ENCODE measurements at regions not wholly inside any gene's neighbourhood (a gene's known extent, or its start where the extent isn't known, plus 50 kb on each side); places are given as distances from the start of the nearest gene placed in this dataset.

- TF ChIP-seq, protein P1, sequence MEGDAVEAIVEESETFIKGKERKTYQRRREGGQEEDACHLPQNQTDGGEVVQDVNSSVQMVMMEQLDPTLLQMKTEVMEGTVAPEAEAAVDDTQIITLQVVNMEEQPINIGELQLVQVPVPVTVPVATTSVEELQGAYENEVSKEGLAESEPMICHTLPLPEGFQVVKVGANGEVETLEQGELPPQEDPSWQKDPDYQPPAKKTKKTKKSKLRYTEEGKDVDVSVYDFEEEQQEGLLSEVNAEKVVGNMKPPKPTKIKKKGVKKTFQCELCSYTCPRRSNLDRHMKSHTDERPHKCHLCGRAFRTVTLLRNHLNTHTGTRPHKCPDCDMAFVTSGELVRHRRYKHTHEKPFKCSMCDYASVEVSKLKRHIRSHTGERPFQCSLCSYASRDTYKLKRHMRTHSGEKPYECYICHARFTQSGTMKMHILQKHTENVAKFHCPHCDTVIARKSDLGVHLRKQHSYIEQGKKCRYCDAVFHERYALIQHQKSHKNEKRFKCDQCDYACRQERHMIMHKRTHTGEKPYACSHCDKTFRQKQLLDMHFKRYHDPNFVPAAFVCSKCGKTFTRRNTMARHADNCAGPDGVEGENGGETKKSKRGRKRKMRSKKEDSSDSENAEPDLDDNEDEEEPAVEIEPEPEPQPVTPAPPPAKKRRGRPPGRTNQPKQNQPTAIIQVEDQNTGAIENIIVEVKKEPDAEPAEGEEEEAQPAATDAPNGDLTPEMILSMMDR (IDR thresholded peaks at IDR 0.05) = no peak
- TF ChIP-seq POLR2A (IDR thresholded peaks at IDR 0.05) = no peak
- TF ChIP-seq EP300 (IDR thresholded peaks at IDR 0.05) = no peak
- TF ChIP-seq POLR2AphosphoS5 (IDR thresholded peaks at IDR 0.05) = no peak
- intact Hi-C loops (cut with DNase I; ENCODE audit: low total_unique reads) = no loop called here
- DNase-seq = no peak
Observed at GRCh38 chr2:38434595-38434994, 57.5 kb upstream of the ATL2 start.

DNA sequence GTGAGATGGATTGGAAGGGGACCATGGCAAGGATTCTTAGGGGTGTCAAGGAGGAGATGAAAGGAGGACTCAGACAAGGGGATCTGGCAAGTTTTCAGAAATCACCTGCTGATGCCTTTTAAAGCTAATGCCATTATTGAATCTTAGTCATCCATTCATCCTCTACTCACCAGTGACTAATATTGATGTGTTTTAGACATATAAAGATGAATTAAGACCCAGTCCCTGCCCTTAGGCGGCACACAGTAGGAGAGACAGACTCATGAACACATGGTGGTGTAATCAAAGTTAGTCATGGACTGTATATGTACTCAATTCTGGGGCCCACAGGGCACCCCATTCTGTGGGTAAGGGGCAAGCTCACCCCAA, 56.5 kb upstream of the ATL2 start:
- peak overlapping the region in 1 of 5 donors; percentile 40 for H3K27ac ChIP-seq
- no peaks in the 10 kb centered on the region for H3K9me3 ChIP-seq
- no peak overlapping the region for H3K4me3 ChIP-seq
- 82 to 100% (median 88%) methylated on average over 1 of the region's 1 CpG for WGBS, 5 donors
- DNase-seq = no peak
- H3K36me3 ChIP-seq = no peaks in the 10 kb centered on the region
- peaks cover 0 to 36% (median 8%) of the 10 kb centered on the region in 4 donors for H3K4me1 ChIP-seq
- no peaks in the 10 kb centered on the region for H3K27me3 ChIP-seq
- TF ChIP-seq POLR2AphosphoS5 (IDR thresholded peaks at IDR 0.05) (no peak), EP300 (IDR thresholded peaks at IDR 0.05) (no peak), POLR2A (IDR thresholded peaks at IDR 0.05) (no peak)
- TF ChIP-seq, protein P1 (IDR thresholded peaks at IDR 0.05) = no peak
- intact Hi-C loops (cut with DNase I; ENCODE audit: low total_unique reads) = no loop called here

More at GRCh38 chr2:38434595-38434994, 57.5 kb upstream of the ATL2 start:
- Histone ChIP-seq H3K27ac (no peak overlapping the region), H3K9me3 (no peaks in the 10 kb centered on the region), H3K4me3 (no peak overlapping the region), H3K4me1 (peaks cover 0 to 37% (median 6%) of the 10 kb centered on the region in 4 donors), H3K36me3 (no peaks in the 10 kb centered on the region), H3K27me3 (no peaks in the 10 kb centered on the region)

GRCh38 chr2:38432820-38433606, 55.9 kb upstream of the ATL2 start:
- Histone ChIP-seq H3K9me3 (no peaks in the 10 kb centered on the region), H3K27ac (peak overlapping the region in 2 of 5 donors; percentile 20 to 40), H3K4me1 (peaks cover 0 to 42% (median 9%) of the 10 kb centered on the region in 4 donors), H3K27me3 (no peaks in the 10 kb centered on the region), H3K4me3 (no peak overlapping the region), H3K36me3 (no peaks in the 10 kb centered on the region)
- 72 to 84% (median 77%) methylated on average over 8 of the region's 8 CpGs for WGBS, 5 donors
- TF ChIP-seq, protein P1 (IDR thresholded peaks at IDR 0.05) = no peak
- TF ChIP-seq POLR2A (IDR thresholded peaks at IDR 0.05) = no peak
- no peak for TF ChIP-seq EP300 (IDR thresholded peaks at IDR 0.05)
- no peak for TF ChIP-seq POLR2AphosphoS5 (IDR thresholded peaks at IDR 0.05)
- intact Hi-C loops (cut with DNase I; ENCODE audit: low total_unique reads) = no loop called here
- DNase-seq = no peak

DNA sequence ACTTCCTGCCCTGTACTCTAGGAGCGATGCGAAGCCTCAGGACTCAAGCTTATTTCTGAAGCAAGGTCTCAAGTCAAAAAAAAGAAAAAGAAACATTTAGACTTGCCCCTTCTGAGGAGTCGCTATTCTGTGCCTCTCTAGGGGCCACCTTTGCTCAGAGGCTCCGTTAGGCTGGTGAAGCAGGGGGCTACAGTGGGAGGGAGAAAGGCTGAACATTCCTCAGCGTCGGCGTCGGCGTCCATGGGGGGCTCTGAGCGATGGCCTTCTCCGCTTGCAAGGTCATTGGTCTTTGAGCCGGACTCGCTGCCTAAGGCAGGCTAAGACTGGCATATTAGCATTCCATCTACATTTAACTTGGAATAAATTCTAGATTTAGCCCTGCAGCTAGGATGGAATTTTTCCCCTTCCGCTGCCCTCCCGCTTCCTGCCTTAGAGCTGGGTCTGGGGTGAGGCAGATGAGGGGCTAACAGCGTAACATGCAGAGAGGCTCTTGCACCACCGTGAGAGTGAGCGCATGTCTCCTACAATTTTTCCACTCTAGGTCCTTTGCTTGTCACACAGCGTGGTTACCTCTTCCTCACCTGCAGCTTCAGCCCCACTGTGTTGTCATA, 53.6 kb upstream of the ATL2 start:
- Histone ChIP-seq H3K9me3 (no peaks in the 10 kb centered on the region), H3K4me3 (no peak overlapping the region), H3K27ac (peak overlapping the region in 1 of 5 donors; percentile 27), H3K27me3 (no peaks in the 10 kb centered on the region), H3K4me1 (peaks cover 0 to 36% (median 9%) of the 10 kb centered on the region in 4 donors), H3K36me3 (no peaks in the 10 kb centered on the region)
- no peak for DNase-seq
- TF ChIP-seq, protein P1 (IDR thresholded peaks at IDR 0.05) = no peak
- no peak for TF ChIP-seq EP300 (IDR thresholded peaks at IDR 0.05)
- no peak for TF ChIP-seq POLR2A (IDR thresholded peaks at IDR 0.05)
- TF ChIP-seq POLR2AphosphoS5 (IDR thresholded peaks at IDR 0.05) = no peak
- intact Hi-C loops (cut with DNase I; ENCODE audit: low total_unique reads) = no loop called here
- WGBS, 5 donors = 77 to 88% (median 87%) methylated on average over 19 of the region's 19 CpGs

Measured in stomach (tissue), 8 donors.